ENCODE measurements at regions not wholly inside any gene's neighbourhood (a gene's known extent, or its start where the extent isn't known, plus 50 kb on each side); places are given as distances from the start of the nearest gene placed in this dataset.

- Histone ChIP-seq H3K4me3 (ENCODE audit: low read depth, low read length) (no peak overlapping the region), H3K27me3 (ENCODE audit: control insufficient read depth, insufficient read depth, low read length) (no peaks in the 10 kb centered on the region), H3K27ac (ENCODE audit: low read depth, low read length) (no peak overlapping the region), H3K9me3 (ENCODE audit: control insufficient read depth, insufficient read depth, low read length) (no peaks in the 10 kb centered on the region)
- POLR2A ChIA-PET = no interaction called here
- CTCF ChIA-PET = no interaction called here
- TF ChIP-seq, protein P1, sequence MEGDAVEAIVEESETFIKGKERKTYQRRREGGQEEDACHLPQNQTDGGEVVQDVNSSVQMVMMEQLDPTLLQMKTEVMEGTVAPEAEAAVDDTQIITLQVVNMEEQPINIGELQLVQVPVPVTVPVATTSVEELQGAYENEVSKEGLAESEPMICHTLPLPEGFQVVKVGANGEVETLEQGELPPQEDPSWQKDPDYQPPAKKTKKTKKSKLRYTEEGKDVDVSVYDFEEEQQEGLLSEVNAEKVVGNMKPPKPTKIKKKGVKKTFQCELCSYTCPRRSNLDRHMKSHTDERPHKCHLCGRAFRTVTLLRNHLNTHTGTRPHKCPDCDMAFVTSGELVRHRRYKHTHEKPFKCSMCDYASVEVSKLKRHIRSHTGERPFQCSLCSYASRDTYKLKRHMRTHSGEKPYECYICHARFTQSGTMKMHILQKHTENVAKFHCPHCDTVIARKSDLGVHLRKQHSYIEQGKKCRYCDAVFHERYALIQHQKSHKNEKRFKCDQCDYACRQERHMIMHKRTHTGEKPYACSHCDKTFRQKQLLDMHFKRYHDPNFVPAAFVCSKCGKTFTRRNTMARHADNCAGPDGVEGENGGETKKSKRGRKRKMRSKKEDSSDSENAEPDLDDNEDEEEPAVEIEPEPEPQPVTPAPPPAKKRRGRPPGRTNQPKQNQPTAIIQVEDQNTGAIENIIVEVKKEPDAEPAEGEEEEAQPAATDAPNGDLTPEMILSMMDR (IDR thresholded peaks at IDR 0.05; ENCODE audit: low read depth, low read length) = no peak
- DNase-seq (ENCODE audit: low read depth, low spot score) = no peak
Observed at GRCh38 chr6:92848901-92849300, 570.5 kb downstream of the EPHA7 start.

GRCh38 chr6:92848459-92848858 is 570.9 kb downstream of the EPHA7 start:
- no peak overlapping the region for H3K4me3 ChIP-seq (ENCODE audit: low read depth, low read length)
- TF ChIP-seq, protein P1 (IDR thresholded peaks at IDR 0.05; ENCODE audit: low read depth, low read length) = no peak
- ChIA-PET POLR2A (no interaction called here), CTCF (no interaction called here)
- H3K27ac ChIP-seq (ENCODE audit: low read depth, low read length) = no peak overlapping the region
- no peak for DNase-seq (ENCODE audit: low read depth, low spot score)
- H3K9me3 ChIP-seq (ENCODE audit: control insufficient read depth, insufficient read depth, low read length) = no peaks in the 10 kb centered on the region
- H3K27me3 ChIP-seq (ENCODE audit: control insufficient read depth, insufficient read depth, low read length) = no peaks in the 10 kb centered on the region

- Histone ChIP-seq H3K27ac (ENCODE audit: low read depth, low read length) (no peak overlapping the region), H3K9me3 (ENCODE audit: control insufficient read depth, insufficient read depth, low read length) (no peaks in the 10 kb centered on the region), H3K27me3 (ENCODE audit: control insufficient read depth, insufficient read depth, low read length) (no peaks in the 10 kb centered on the region), H3K4me3 (ENCODE audit: low read depth, low read length) (no peak overlapping the region)
- DNase-seq (ENCODE audit: low read depth, low spot score) = no peak
- ChIA-PET POLR2A (no interaction called here), CTCF (no interaction called here)
- TF ChIP-seq, protein P1 (IDR thresholded peaks at IDR 0.05; ENCODE audit: low read depth, low read length) = no peak
Observed at GRCh38 chr6:92847988-92848387, 571.4 kb downstream of the EPHA7 start.

DNA sequence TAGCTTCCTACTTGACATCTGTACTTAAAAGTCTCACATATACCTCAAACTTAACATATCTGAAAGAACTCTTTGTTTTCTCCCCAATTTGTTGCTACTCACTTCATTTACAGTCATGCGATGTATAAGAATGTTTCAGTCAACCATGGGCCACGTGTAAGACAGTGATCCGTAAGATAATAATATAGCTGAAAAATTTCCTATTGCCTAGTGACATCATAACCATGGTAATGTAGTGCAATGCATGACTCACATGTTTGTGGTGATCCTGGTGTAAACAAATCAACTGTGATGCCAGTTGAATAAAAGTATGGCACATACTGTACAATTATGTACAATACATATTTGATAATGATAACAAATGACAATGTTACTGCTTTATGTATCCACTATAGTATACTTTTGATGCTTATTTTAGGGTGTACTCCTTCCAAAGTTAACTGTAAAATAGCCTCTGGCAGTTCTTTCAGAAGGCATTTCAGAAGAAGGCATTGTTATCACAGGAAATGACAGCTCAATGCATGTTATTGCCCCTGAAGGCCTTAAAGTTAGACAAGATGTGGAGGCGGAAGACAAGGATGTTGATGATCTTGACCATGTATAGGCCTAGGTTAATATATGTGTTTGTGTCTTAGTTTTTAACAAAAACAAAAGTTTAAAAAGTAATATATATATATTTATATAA is 579.0 kb downstream of the EPHA7 start:
- CTCF ChIA-PET = no interaction called here

GRCh38 chr6:92828788-92829187 is 590.6 kb downstream of the EPHA7 start:
- no peak overlapping the region for H3K4me3 ChIP-seq (ENCODE audit: low read depth, low read length)
- H3K27ac ChIP-seq (ENCODE audit: low read depth, low read length) = no peak overlapping the region
- CTCF ChIA-PET = no interaction called here
- POLR2A ChIA-PET = no interaction called here
- DNase-seq (ENCODE audit: low read depth, low spot score) = no peak
- TF ChIP-seq, protein P1 (IDR thresholded peaks at IDR 0.05; ENCODE audit: low read depth, low read length) = no peak
- H3K9me3 ChIP-seq (ENCODE audit: control insufficient read depth, insufficient read depth, low read length) = no peaks in the 10 kb centered on the region
- no peaks in the 10 kb centered on the region for H3K27me3 ChIP-seq (ENCODE audit: control insufficient read depth, insufficient read depth, low read length)

More for the DNA sequence above, 579.0 kb downstream of the EPHA7 start:
- Histone ChIP-seq H3K9me3 (ENCODE audit: control insufficient read depth, insufficient read depth, low read length) (no peaks in the 10 kb centered on the region), H3K27me3 (ENCODE audit: control insufficient read depth, insufficient read depth, low read length) (no peaks in the 10 kb centered on the region), H3K27ac (ENCODE audit: low read depth, low read length) (no peak overlapping the region), H3K4me3 (ENCODE audit: low read depth, low read length) (no peak overlapping the region)
- POLR2A ChIA-PET = no interaction called here
- no peak for DNase-seq (ENCODE audit: low read depth, low spot score)
- TF ChIP-seq, protein P1 (IDR thresholded peaks at IDR 0.05; ENCODE audit: low read depth, low read length) = no peak

All from AG04450 (cell line).